22Rv1 (cell line): ENCODE measurements at regions not wholly inside any gene's neighbourhood (a gene's known extent, or its start where the extent isn't known, plus 50 kb on each side); places are given as distances from the start of the nearest gene placed in this dataset.

ENCODE experiments used
- CTCF ChIP-seq: fragments of 450-650 bp; IDR thresholded peaks from 2 replicates; pipeline ENCODE4 v1.5.1; 2017; ENCODE audit warnings: mild to moderate bottlenecking
- ZFX ChIP-seq: fragments of 450-650 bp; IDR thresholded peaks from 2 replicates; pipeline ENCODE4 v1.6.1; 2017; ENCODE audit warnings: antibody characterized with exemption, borderline replicate concordance

- TF ChIP-seq CTCF (no peak), ZFX (no peak)
Measured at GRCh38 chr1:222290866-222291265, 257.0 kb downstream of the HHIPL2 start.
